ENCODE measurements at regions not wholly inside any gene's neighbourhood (a gene's known extent, or its start where the extent isn't known, plus 50 kb on each side); places are given as distances from the start of the nearest gene placed in this dataset.
"Not testable (repeated sequence)": the region's sequence is repeated elsewhere in the genome, so short reads cannot be mapped to it uniquely, and the experiment has no call there.

- DNase-seq (ENCODE audit: low spot score): no peak
Observed at GRCh38 chr3:110946810-110947209, 124.8 kb upstream of the NECTIN3 start.

DNA sequence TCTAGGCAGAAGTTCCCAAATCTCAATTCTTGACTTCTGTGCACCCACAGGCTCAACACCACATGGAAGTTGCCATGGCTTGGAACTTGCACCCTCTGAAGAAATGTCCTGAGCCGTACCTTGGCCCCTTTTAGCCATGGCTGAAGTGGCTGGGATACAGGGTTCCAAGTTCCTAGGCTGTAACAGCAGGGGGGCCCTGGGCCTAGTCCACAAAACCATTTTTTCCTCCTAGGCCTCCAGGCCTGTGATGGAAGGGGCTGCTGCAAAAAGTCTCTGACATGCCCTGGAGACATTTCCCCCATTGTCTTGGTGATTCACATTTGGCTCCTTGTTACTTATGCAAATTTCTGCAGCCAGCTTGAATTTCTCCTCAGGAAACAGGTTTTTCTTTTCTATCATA is 122.4 kb upstream of the NECTIN3 start:
- not testable (repeated sequence) for DNase-seq (ENCODE audit: low spot score)

GRCh38 chr3:110955301-110955880 is 116.2 kb upstream of the NECTIN3 start:
- peak; percentile 21 for DNase-seq (ENCODE audit: low spot score)

DNA sequence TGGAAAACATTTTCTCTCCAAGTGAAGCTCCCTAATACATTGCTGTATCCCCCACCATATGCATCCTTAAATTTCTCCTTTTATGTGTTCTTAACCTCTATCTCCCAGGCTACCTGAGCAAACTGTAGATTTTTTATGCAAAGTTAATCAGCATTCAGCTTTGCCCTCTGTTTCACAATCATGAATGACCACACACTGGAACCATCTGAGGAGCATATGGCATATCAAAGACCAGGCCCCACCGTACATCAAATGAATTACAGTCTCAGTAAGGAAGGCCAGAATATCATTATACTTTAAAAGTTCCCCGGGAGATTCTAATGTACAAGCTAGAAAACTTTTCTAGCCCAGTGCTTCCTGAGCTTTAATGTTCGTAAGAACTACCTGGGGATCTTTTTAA is 115.5 kb upstream of the NECTIN3 start:
- DNase-seq (ENCODE audit: low spot score): no peak

DNA sequence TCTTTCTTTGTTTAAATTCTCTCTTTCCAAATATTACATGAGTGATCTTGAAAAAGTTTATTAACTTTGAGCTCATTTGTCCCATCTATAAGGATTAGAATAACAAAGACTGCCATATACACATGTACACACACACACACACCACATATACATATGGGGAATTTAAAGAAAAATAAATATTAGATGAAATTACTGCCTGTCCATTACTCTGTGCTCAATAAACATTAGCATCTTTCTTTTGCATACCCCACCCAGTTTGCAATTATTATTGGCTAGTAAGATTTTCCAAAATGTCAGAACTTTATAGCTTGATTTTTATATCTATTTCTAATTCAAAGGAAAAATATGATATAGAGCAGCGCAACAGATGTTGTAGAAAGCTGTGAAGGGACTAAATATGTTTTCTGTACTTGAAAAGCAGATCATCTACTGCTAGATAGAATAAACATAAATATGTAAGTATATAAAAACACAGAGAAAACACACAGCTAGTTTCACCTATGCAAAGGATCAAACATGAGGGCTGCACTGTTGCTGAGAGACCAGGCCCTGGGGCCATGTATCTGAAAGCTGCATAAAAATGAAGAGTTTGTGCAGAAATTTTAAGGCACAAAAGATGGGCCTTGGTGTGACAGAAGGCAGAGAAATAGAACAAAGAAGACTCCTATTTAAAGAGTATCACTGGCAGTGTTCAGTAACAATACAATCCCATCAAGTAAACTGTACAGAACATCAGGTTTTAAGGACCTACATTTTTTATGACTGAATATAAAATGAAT is 114.2 kb upstream of the NECTIN3 start:
- no peak for DNase-seq (ENCODE audit: low spot score)

GRCh38 chr3:110958313-110959147 is 113.1 kb upstream of the NECTIN3 start:
- no peak for DNase-seq (ENCODE audit: low spot score)

GRCh38 chr3:110965976-110966375 is 105.6 kb upstream of the NECTIN3 start:
- no peak for DNase-seq (ENCODE audit: low spot score)

- DNase-seq (ENCODE audit: low spot score): no peak
Observed at GRCh38 chr3:110966966-110967663, 104.5 kb upstream of the NECTIN3 start.

- no peak for DNase-seq (ENCODE audit: low spot score)
Observed at GRCh38 chr3:110968076-110968475, 103.5 kb upstream of the NECTIN3 start.

DNA sequence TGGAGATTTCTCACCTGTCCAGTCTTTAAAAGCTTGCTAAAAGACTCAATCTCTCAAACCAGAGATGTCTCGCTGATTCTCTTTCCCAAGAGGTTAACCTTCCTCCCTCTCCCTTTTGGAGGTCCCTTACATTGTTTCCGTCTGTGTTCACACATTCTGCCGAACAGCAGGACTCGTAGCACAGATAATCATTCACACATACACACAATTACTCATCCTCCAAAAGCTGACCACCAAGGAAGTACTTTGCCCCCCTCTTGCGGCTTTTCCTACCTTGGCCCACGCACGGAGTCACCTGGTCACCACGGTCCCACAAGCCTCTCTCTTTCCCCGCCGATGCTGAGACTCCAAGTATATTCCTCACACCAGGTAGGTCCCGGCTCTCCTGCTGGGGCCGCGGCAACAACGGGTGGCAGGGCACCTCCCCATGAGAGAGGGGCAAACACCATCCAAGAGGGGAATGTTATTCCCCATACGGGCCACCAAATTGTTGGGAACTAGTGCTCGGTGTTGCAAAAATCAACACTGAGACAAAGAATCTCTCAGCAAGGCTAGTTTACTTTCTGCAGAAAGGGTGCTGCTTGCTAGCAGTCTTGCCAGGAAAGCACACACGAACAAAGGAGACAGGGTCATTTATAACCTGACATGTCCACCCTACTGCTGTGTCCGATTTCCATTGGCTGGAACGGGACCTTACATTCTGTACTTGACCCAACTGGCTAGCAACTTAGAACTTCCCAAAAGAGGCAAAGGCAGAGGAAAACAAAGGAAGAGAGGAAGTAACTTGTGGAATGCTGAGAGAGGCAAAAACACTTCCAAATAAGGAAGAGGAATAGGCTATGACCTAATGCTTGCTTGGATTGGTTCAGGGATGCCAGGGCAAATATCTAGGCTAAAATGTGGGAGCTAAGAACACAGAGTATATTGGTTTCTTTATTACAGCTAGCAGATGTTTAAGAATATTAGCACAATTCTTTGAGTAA is 102.1 kb upstream of the NECTIN3 start:
- DNase-seq (ENCODE audit: low spot score): no peak

DNA sequence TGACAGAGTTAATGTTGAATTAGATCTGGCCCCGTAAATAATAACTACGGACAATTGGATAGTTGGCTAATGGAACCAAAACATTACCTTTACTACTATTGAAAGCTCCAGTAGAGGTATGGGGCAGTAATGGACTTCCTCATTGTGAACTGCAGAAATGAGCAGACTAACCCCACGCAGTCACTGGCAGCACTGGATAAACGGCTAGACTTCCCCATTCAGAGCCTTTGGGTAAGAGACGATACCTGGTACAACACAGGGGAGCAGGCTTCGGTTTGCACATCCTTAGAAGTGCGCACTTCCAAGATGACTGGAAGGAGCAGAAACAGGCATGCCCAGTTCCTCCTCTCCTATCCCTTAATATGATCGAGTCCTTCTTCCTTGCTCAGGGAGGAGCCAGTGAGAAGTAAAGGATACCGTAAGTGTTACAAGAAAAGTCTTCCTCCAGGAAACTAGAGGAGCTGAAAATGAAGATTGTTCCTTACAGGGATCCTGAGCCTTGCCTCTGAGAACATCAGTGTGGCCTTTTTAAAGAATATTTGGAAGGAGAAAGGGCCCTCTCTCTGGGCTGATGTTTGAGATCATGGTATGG is 100.5 kb upstream of the NECTIN3 start:
- no peak for DNase-seq (ENCODE audit: low spot score)

DNA sequence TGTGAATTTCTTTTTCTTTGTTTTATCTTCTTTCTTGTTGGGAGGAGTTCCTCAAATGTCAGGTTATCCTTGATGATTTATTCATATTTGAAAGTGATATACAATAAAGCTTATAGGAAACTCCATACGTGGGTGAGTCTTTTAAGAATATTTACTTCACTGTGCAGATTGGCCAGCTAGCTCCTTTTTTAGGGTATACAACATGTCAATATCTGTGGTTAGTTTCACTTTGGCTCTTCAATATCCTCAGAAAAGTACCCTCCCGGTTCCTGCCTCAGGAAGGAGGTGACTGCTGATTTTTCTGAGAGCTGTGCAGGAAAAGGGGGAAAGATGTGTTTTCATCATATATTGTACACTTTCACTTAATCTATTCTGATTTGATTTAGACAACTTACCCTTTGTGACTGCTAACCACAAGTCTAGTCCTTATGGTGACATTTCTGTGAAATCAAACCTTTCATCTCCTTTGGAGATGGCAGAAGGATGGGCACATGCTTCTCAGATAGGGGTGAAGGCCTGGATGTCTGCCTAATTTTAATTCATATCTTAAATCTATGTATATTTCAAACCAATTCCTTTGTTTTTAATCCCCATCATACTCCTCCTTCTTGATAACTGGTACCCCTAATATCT is 98.2 kb upstream of the NECTIN3 start:
- no peak for DNase-seq (ENCODE audit: low spot score)

GRCh38 chr3:110974902-110975301 is 96.7 kb upstream of the NECTIN3 start:
- no peak for DNase-seq (ENCODE audit: low spot score)

- DNase-seq (ENCODE audit: low spot score): no peak
Observed at GRCh38 chr3:110984456-110985250, 87.0 kb upstream of the NECTIN3 start.

- no peak for DNase-seq (ENCODE audit: low spot score)
Observed at GRCh38 chr3:110989446-110989845, 82.2 kb upstream of the NECTIN3 start.

DNA sequence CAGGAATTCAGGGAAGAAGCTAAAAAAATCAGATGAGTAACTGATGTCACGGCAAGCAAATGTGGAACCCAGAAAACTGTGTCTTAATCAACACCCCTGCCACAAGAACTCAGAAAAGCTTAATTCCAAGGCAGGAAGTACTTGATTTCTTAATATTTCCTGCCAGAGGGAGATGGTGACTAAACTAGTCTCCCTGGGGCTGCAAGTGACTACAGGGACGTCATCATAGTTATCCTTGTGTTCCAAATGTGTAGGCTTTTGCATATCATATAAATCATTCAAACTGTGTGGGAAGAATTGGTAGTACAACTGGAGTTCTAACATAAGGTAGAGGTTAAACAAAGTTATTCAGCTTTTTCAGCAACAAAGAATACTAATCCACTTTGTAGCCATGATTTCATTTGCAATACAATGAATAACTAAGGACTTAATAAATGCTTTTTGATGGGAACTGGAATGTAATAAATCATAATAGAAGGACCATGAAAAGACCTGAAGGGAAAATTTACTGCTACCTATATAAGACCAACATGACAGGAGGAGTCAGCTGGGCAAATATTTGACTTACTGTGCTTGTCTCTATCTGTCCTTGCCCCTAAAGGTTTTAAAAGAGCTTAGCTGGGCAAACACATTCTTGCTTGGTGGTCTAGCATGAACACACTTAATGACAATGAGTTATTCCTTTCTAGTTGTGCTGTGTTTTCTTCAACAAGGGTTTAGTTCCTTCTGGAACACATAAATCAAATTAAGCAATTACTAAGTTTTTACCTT is 76.0 kb upstream of the NECTIN3 start:
- DNase-seq (ENCODE audit: low spot score): peak; percentile 47

DNA sequence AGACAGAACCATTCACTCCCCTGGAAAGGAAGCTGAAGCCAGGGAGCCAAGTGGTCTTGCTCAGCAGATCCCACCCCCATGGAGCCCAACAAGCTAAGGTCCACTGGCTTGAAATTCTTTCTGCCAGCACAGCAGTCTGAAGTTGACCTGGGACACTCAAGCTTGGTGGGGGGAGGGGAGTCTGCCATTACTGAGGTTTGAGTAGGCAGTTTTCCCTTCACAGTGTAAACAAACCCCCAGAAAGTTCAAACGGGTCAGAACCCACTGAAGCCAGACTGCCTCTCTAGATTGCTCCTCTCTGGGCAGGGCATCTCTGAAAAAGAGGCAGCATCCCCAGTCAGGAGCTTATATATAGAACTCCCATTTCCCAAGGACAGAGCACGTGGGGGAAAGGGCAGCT is 72.8 kb upstream of the NECTIN3 start:
- not testable (repeated sequence) for DNase-seq (ENCODE audit: low spot score)

DNA sequence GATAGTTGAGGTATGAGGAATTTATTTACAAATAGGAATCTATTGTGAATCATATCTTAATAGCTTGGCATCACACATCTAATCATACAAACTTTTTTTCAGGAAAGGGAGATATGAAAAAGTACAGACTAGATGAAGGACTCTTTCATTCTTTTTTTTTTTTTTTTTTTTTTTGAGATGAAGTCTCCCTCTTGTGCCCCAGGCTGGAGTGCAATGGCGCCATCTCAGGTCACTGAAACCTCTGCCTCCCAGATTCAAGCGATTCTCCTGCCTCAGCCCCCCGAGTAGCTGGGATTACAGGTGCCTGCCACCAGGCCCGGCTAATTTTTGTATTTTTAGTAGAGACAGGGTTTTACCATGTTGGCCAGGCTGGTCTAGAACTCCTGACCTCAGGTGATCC is 65.1 kb upstream of the NECTIN3 start:
- DNase-seq (ENCODE audit: low spot score): not testable (repeated sequence)

All from AG08395 (cell line).